ENCODE measurements at regions not wholly inside any gene's neighbourhood (a gene's known extent, or its start where the extent isn't known, plus 50 kb on each side); places are given as distances from the start of the nearest gene placed in this dataset.

GRCh38 chrX:44080083-44080482 is 106.9 kb upstream of the NDP start:
- no peak overlapping the region for H3K4me3 ChIP-seq (replicated peaks; ENCODE audit: low read depth, low read length)
- DNase-seq (ENCODE audit: low read depth), result no peak
- TF ChIP-seq CTCF (IDR thresholded peaks at IDR 0.05; ENCODE audit: low read length, missing control alignments), result no peak

GRCh38 chrX:44072631-44073030 is 99.4 kb upstream of the NDP start:
- no peak for TF ChIP-seq CTCF (IDR thresholded peaks at IDR 0.05; ENCODE audit: low read length, missing control alignments)

GRCh38 chrX:44071847-44072551 is 98.8 kb upstream of the NDP start:
- TF ChIP-seq CTCF (IDR thresholded peaks at IDR 0.05; ENCODE audit: low read length, missing control alignments), result no peak
- no peak overlapping the region for H3K4me3 ChIP-seq (replicated peaks; ENCODE audit: low read depth, low read length)
- peak; percentile 1 for DNase-seq (ENCODE audit: low read depth)

More at GRCh38 chrX:44072631-44073030, 99.4 kb upstream of the NDP start:
- H3K4me3 ChIP-seq (replicated peaks; ENCODE audit: low read depth, low read length), result no peak overlapping the region
- no peak for DNase-seq (ENCODE audit: low read depth)

- no peak overlapping the region for H3K4me3 ChIP-seq (replicated peaks; ENCODE audit: low read depth, low read length)
- no peak for DNase-seq (ENCODE audit: low read depth)
- no peak for TF ChIP-seq CTCF (IDR thresholded peaks at IDR 0.05; ENCODE audit: low read length, missing control alignments)
These were observed 98.0 kb upstream of the NDP start for GRCh38 chrX:44071070-44071645.

- no peak for TF ChIP-seq CTCF (IDR thresholded peaks at IDR 0.05; ENCODE audit: low read length, missing control alignments)
- no peak overlapping the region for H3K4me3 ChIP-seq (replicated peaks; ENCODE audit: low read depth, low read length)
- DNase-seq (ENCODE audit: low read depth), result no peak
These were observed 94.9 kb upstream of the NDP start for GRCh38 chrX:44068043-44068442.

GRCh38 chrX:44063606-44064005 is 90.4 kb upstream of the NDP start:
- DNase-seq (ENCODE audit: low read depth), result no peak
- no peak for TF ChIP-seq CTCF (IDR thresholded peaks at IDR 0.05; ENCODE audit: low read length, missing control alignments)
- H3K4me3 ChIP-seq (replicated peaks; ENCODE audit: low read depth, low read length), result no peak overlapping the region

GRCh38 chrX:44062840-44063239 is 89.7 kb upstream of the NDP start:
- DNase-seq (ENCODE audit: low read depth), result no peak
- no peak overlapping the region for H3K4me3 ChIP-seq (replicated peaks; ENCODE audit: low read depth, low read length)
- no peak for TF ChIP-seq CTCF (IDR thresholded peaks at IDR 0.05; ENCODE audit: low read length, missing control alignments)
